CMK (cell line): ENCODE measurements at regions not wholly inside any gene's neighbourhood (a gene's known extent, or its start where the extent isn't known, plus 50 kb on each side); places are given as distances from the start of the nearest gene placed in this dataset.

Experiments used
- DNase-seq: peaks from one replicate; pipeline ENCODE4 v3.0.0-alpha.2; 2010; ENCODE audit warnings: low read depth

DNA sequence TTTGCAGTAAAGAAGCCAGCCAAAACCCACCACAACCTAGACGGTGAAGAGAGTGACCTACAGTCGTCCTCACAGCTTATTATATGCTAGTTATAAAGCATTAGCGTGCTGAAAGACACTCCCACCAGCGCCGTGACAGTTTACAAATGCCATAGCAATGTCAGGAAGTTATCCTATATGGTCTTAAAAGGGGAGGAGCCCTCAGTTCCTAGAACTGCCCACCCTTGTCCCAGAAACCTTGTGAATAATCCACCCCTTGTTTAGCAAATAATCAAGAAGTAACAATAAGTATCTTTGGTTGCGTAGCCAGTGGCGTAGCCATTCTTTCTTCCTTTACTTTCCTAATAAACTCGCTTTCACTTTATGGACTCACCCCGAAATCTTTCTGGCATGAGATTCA, 227.9 kb upstream of the ARGLU1 start:
- no peak for DNase-seq

DNA sequence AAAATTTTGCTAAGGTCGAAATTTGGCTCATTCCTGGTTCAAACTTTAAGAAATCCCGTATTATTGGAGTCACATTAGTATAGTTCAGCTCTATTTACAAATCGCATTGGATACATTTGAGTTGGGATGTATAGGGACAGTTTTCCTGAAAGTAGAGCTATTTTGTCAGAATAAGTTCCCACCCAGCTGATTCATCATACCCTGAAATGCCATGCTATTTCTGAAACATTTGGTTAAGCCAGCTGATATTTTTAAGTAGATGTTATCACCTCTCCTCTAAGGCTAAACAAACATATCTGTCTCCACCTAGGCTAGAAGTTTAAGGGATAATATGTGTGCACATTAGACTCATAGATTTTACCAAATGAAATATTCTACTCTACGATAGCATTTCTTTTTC, 226.2 kb upstream of the ARGLU1 start:
- no peak for DNase-seq

DNA sequence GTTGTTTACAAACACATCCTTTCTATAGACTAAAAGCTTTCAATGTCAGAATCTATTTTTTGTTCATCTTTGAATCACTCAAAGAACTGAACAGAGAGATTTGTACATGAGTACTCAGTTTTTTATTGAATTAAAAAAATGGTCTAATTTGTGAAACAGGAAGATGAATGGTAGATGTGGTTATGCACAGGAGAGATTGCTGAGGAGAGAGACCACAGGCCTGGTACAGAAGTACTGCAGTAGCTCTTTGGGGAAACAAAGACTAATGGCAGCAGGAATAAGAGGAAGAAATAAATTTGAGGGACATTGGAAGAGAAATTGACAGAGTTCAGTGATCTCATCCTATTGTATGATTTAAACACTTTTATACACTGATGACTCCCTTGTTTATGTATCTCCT, 222.0 kb upstream of the ARGLU1 start:
- no peak for DNase-seq

DNA sequence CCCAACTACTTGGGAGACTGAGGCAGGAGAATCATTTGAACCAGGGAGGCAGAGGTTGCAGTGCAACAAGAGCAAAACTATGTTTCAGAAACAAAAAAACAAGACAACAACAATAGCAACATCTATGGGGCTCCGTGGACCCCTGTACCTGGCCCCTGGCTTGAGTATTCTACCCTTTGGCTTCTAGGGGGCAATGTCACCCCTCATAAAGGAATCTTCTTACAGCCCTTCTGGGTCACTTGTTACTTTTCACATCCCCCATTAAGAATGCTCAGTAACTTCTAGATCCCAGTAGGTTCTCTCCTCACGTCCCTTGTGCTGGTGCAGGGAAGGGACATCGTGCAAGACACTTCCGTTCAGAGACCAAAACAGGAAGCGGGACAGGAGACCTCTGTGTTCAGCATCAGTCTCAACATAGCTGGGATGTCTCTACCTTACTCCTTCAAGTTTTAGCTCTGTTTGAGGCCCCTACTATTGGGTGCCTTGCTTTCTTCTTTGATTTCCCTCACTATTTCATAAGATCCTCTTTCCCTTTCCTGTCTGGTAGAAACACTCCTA, 218.1 kb upstream of the ARGLU1 start:
- DNase-seq, result no peak

DNA sequence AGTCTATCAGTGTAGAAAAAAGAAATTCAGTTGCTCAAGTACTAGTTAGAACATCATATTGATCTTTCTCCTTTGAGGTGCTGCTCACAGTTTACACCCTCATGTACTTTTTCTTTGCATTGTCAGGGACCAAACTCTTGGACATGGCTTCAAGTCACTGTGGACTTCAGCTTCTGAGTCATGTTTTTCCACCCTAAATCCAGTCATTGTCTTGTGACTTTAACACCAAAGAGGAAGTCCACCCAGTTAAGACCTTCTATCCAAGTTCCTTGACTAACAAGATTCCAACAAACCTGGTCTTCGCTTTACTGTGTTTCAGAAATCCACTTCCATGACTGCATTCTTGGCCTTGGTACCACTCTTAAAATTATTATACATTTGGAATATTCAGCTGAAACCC, 206.7 kb upstream of the ARGLU1 start:
- no peak for DNase-seq

DNA sequence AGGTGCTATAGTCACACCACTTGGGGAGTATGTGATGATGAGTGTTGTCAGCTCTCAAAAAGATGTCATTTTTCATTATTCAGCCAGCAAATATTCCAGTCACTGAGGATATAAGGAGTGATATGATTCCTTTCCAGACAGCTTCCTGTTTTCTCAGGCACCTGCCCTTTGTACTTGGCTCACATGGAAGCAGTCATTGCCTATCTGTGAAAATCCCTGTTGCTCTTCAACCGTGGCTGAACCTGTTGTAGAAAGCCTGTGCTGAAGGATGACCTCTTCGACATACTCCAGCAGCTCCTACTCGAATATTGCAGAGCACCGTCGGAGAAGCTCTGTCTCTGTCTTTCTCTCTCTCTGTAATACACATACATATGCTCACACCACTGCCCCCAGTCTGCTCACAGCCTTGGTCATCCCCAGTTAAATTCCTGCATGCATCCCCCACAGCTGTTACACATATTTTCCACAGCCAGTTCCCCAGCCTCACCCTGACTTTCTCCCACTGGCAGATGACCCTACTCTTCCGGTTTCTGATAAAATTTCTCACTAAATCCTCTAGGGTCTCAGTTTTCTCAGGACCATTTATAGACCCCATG, 204.2 kb upstream of the ARGLU1 start:
- no peak for DNase-seq

DNA sequence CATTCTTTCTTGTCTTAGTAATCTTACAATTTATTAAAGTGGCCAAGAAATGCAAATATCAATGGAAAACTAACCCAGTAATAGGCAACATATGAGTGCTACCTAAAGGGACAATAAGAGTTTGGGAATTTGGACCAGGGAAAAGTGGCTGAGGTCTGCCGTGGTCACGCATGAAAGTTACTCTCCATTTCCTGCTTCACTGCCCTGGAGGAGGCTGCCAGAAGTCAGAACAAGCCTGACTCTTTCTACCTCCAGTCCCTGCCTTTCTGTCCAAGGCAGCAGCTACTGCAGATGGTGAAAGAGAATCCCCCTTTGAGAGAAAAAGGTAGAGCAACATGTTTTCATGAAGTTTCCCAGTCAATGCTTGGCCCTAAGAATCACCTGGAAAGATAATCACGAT, 201.1 kb upstream of the ARGLU1 start:
- no peak for DNase-seq

DNA sequence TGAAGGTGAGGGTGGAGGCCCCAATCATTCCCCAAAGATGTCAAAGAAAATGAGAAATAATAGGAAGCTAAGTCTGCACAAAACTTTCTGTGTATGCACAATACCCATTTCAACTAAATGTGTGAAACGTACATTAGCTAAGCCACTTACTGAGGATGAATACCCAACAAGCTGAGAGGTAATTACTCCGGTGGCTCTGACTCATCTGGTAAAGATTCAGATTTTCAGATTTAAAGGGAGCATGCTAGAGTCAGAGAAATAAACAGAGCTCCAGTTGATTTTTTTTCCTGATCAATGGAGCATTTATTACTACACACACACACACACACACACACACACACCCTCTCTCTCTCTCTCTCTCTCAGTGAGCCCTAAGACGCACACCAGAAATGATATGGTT, 194.8 kb upstream of the ARGLU1 start:
- no peak for DNase-seq

DNA sequence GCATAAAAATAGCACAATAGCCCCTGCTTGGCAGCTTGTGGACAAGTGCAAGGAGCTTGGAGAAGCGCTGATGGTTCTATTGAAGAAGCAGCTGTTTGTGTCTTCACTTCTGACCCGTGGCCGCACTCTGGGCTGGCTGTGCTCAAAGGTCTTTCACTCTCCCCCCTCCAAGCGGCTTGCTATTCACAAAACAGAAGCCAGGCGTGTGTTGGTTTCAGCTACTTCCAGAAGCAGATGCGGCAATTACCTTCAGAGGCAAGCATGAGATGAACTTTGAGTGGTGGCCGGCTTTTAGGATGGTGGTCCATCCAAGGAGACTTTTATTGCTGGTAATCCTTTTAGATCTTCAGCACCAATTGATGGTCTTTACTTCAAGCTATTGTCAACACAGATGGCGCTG, 188.5 kb upstream of the ARGLU1 start:
- DNase-seq, result no peak

DNA sequence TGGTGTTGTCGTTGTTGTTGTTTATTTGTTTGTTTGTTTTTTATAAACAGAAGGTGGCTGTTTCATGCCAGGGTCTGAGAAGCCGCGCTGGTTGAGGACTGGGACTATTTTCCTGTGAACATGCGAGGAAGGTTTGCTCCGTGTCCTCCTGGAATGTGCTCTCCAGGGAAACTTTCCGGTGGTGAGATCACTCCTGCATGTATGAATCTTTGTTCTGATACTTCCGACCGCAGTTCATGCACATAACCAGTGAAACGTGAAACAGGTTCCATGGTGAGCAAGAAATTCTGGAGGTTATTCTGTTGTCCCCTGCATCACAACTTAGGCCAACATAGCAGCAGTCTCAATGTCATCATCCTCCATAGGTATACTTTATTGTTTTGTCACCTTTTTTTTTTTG, 187.6 kb upstream of the ARGLU1 start:
- DNase-seq, result no peak

DNA sequence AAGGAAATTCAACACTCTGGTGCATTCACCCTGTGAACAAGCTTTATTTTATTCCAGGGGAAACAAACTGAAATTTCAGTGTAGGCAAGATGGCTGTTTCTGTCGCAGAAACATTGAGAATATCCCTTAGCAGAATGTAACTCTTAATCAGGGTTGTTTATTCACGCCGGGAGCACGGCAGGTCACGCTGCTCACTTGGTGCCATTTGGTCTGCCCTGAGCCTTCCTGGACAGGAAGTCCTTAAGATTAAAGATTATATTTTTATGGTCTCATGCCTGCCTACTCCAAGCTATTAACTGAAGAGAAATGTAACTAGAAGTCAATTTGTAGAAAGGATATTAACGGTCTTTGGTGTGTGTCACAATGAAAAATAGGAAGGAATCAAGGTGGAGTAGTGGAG, 185.3 kb upstream of the ARGLU1 start:
- no peak for DNase-seq

DNA sequence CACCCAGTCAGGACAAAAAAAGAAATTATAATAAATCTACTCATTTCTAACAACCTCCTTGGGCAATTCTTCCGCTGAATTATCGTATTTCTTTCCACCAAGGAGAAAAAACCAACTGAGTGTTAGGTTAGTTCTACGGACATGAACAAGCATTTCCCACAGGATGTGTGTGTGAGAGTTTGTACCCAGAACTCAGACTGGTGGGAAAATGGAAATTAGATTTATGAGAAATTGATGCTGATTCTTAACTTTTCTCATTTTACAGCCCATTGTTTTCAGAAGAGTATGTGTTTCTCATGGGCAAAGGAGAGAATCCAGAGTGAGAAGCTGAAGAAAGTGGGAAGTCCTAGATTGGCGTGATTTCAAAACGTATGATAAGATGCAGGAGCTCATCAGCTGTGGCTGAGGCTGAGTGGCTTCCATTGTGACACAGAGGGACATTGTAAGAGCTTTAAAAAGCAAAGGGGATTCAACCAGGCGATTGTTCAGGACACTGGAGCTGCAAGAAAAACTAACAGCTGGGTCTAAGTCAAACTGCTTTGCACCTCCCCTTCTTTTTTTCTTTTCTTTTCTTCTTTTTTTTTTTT, 184.7 kb upstream of the ARGLU1 start:
- no peak for DNase-seq

DNA sequence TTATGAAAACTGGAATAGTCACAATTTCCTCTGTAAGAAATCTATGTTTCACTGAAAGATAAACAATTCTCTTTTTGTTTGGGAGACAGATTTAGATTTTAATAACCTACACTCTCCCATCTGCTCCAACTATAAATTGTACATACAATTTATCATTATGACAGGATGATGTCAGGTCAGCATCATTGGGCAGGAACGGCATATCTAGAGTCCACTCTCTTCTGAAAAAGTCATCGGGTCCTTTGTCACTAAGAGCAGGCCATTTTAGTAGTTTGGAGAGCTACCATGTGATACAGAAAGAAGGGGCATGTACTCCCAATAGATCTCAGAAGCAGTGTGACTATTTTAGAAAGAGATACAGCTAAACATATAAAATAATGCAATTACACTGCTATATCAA, 180.8 kb upstream of the ARGLU1 start:
- no peak for DNase-seq

DNA sequence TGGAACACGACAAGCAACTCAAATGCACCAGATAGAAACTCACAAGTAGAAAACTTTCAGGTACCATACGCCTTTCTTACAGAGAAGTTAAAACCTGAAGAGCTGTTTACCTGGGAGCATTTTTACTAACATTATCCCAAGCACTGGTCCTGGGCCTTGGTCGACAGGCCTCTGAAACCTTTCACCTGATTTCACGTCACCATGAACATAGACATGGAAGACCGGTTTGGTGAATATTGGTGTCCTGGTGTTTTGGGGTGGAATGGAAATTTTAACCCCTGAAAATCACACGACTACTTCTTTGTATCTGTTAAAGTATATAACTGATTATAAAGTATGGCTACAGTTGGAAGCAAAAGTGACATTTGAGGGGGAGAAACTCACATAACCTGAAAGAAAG, 176.6 kb upstream of the ARGLU1 start:
- no peak for DNase-seq

DNA sequence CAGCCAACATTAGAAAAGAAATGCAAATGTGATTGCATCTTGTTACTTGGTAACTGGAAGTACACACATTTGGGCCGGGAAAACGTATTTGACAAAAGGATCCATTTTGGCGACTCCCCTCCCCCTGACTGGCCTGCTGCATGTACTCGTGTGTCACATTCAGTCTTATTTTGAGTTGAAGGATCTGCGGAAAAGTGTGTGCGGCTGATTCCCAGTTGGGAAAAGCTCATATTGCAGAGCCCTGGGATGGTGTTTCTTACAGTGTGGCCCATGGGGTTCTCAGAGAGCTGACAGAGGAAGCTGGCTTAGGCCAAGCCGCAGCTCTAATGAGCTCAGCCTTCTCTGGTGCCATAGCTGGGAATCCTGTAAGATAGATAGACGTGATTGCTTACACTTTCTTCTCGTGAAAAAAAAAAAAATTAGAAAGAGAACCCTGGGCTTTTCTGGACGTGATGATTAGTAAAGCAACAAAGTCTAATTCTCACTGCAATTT, 170.3 kb upstream of the ARGLU1 start:
- DNase-seq, result no peak

DNA sequence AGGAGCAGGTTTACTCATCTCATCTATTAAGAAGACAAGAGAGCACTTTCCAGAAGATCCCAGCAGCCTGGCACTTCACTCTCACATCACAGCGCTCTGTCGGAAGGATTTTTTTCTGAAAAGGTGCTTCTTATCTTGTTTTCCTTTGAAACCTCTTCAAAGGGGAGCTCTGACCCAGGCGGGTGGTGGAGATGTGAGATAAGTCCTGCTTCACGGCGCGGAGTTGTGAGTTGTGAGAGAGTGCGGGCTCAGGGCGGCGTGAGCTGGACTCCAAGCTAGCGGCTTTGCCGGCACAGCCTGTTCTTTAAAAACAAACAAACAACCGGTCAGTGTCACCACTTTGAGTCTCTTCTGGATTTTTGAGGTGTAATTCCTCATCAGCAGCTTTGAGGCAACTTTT, 169.0 kb upstream of the ARGLU1 start:
- no peak for DNase-seq

DNA sequence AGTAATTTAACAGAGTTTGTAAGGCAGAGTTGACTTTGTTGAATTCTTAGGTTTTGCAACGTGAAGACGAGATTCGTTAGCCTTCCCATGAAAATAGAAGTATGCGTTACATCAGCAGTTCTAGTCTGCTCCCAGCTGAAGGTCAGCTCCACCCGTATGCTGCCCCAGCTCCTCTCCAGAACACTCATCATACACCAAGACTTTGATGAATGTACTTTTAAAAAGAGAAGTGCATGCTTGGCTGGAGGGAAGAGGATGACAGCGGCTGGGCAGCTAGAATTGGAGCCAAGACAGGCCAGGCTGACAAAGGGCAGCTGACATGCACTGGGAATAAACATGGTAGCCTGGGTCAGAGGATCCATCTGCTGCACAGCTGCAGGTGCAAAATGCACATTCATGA, 166.3 kb upstream of the ARGLU1 start:
- DNase-seq, result no peak

DNA sequence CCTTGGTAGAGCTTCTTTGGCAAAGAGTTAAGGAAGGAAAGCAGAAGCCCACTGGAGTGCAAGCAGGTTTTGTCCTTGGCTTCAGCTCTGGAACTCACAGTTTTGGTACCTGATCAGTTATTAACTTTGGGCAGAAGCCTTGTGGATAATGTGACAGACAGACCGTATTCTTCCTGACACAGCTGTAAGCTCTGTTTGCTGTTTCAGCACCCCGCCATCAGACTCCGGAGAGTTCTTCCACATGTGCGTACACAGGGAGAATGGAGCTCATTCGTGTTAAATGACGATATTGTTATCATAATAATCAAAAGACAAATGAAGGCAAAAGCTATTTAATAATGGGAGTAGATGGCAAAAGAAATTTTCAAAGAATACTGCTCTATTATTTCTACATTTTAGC, 155.1 kb upstream of the ARGLU1 start:
- no peak for DNase-seq

DNA sequence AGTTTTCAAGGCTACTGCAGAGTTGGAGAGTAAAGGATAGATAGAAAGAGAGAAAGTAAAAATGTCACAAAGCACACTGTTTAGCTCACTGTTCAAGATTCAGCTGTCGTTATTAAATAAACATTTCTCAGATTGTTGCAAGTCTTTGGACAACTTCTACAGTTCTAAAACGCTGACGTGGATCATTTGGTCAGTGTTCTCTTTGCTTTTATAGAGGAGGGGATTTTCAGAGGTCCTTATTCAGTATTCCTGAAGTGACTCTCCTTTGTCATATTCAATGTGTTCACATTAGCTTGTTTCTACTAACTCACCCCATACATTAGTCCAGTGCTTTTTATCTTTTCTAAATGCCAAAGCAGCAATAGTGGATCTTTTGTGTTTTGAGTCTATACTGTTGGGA, 154.7 kb upstream of the ARGLU1 start:
- no peak for DNase-seq

DNA sequence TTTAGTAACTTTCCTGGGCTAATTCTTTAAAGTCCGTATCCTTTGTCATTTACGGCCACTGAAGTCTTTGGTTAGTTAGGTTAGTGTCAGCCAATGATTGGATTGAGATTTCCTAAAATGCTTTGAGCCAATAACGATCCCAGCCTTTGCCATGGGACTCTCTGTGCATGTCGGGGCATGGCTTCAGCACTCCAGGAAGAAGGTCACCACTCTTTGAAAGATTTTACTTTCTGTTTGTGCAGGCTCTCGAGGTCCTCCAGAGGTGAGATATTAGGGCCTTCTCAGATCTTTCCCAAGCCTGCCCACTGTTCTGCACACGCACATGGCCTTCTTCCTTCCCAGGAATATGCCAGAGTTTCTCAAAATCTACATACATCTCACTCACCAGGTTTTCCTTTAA, 153.7 kb upstream of the ARGLU1 start:
- DNase-seq, result no peak

DNA sequence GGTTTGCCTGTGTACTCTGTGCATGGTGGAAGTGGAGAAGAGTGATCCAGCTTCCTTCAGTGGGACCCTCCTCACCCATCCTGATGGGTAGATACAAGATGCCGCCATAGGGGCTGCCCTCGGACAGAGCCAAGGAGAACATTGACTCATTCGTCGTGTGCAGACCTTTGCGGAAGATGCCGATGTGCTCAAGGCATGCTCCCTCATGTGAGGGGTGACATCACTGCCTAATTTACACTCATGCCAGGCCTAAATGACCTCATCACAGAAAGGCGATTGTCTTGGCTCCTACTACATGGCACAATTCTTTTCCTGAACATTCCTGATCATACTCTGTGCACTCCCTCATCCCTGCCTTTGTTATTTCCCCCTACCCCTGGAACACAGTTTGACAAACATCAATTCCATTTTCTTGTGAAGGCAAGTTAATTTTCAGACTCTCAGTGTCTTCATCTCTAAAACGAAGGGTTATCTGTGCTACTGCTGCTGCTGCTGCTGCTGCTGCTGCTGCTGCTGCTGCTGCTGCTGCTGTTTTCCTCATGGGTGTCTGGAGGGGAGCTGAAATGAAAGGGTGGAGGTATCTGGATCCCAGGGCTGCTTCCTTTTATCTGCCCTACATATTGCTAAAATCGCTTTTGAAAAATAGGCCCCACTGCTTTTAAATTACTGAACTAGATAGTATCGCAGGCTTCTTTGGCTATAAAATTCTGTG, 146.5 kb upstream of the ARGLU1 start:
- DNase-seq, result no peak

DNA sequence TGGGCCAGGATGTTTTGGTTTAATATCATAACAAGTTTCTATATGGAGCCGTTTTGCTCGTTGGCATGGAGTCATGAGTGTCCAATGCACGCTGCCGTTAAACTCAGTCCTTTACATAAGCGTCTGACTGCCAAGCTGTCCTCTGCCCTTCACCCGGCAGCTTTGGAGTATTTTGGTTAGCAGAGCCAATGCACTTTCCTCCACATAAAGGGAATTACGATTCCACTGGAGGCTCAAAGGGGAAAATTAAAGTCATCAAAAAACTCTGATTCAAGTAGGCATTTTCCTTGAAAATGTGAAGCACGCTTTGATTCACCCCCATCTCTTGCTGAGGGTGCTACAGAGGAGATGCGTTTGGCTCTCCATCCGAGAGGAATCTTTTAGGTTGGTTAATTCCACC, 144.4 kb upstream of the ARGLU1 start:
- no peak for DNase-seq

DNA sequence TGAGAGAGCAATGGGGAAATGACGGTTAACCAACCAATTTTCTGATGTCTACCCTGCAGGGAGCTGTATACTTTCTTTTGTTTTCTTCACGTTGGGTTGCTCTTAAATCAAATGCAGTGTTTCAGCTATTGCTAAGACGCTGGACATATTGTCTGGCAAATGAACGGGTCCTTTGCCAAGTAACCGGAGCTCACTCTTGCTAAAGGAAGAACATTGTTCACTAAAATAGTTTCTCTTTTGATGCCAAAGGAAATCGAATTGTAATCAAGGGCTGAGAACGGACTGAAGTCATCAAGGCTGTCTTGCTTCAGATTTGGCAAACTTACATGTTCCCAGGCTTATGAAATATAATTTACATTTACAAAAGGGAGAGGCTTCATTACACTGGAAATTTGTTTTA, 142.3 kb upstream of the ARGLU1 start:
- no peak for DNase-seq

DNA sequence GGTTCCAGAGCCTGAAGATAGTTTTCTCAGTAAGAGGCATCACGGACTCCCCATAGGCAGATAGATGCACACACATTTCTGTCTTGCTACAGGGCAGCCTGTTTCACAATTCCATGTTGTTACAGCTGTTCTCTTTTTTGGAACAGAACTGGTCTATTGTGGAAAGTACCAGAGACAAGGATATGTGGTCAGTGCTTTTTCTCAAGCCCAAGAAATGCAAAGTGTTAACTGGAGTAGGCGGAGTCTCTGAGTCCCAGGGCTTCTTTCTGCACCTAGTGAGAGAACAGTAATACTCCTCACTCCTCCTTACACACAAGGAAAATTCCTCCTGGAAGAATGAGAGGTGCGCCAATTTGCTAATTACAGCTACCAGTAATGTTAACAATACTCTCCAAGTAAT, 141.6 kb upstream of the ARGLU1 start:
- no peak for DNase-seq
